Fibroblast of lung (primary cell): ENCODE measurements at regions not wholly inside any gene's neighbourhood (a gene's known extent, or its start where the extent isn't known, plus 50 kb on each side); places are given as distances from the start of the nearest gene placed in this dataset.

Source experiments
- DNase-seq, 2 donors: peaks; one replicate each; pipeline versions ENCODE4 v3.0.0 to v3.0.0-alpha.2; 2010; ENCODE audit warnings: low read depth in 2 of 2
- H2AFZ ChIP-seq: 2 replicates; pipeline ENCODE4 v1.5.1; 2012; ENCODE audit warnings: low read length, control low read depth, inconsistent platforms
- H3K27ac ChIP-seq: 2 replicates; pipeline ENCODE4 v1.5.1; 2011; ENCODE audit warnings: low read length, control low read depth; ENCODE audit not compliant: insufficient read depth
- H3K27me3 ChIP-seq: 2 replicates; pipeline ENCODE4 v1.5.1; 2011; ENCODE audit warnings: mild to moderate bottlenecking, low read length; ENCODE audit not compliant: control insufficient read depth, insufficient read depth
- H3K36me3 ChIP-seq: 2 replicates; pipeline ENCODE4 v1.5.1; 2011; ENCODE audit warnings: low read length; ENCODE audit not compliant: control insufficient read depth, insufficient read depth
- H3K4me1 ChIP-seq: 2 replicates; pipeline ENCODE4 v1.5.1; 2011; ENCODE audit warnings: low read length; ENCODE audit not compliant: control insufficient read depth, insufficient read depth; ENCODE audit errors: extremely low read depth
- H3K4me2 ChIP-seq: 2 replicates; pipeline ENCODE4 v1.5.1; 2011; ENCODE audit warnings: low read length, control low read depth; ENCODE audit not compliant: insufficient read depth; ENCODE audit errors: extremely low read depth
- H3K4me3 ChIP-seq, 4 experiments: fragments of 200-600 bp in 1 of 4; sonication (generic) in 1 of 4; replicated peaks in 1 of 4; 2 replicates each; pipeline ENCODE4 v1.5.1; 2011 to 2016; ENCODE audit warnings: low read length in 4 of 4, low read depth in 3 of 4, mild to moderate bottlenecking in 3 of 4, control low read depth in 2 of 4, inconsistent platforms in 1 of 4, mixed read lengths in 1 of 4; ENCODE audit not compliant: insufficient read depth in 1 of 4; ENCODE audit errors: control extremely low read depth in 1 of 4
- H3K79me2 ChIP-seq: 2 replicates; pipeline ENCODE4 v1.5.1; 2012; ENCODE audit warnings: mild to moderate bottlenecking, low read length, inconsistent platforms; ENCODE audit not compliant: control insufficient read depth, insufficient read depth
- H3K9ac ChIP-seq: 2 replicates; pipeline ENCODE4 v1.5.1; 2011; ENCODE audit warnings: mild to moderate bottlenecking, low read length, control low read depth; ENCODE audit not compliant: insufficient read depth
- H3K9me3 ChIP-seq: 2 replicates; pipeline ENCODE4 v1.5.1; 2012; ENCODE audit warnings: low read depth, low read length; ENCODE audit not compliant: control insufficient read depth, insufficient read depth
- H4K20me1 ChIP-seq: 2 replicates; pipeline ENCODE4 v1.5.1; 2011; ENCODE audit warnings: low read length; ENCODE audit not compliant: control insufficient read depth, insufficient read depth; ENCODE audit errors: extremely low read depth
- EZH2 ChIP-seq: IDR thresholded peaks from 2 replicates; pipeline ENCODE4 v1.5.1; 2012; ENCODE audit warnings: low read length, control low read depth, mild to moderate bottlenecking; ENCODE audit errors: missing control alignments
- TF ChIP-seq, protein P1 (sequence below), 2 donors: IDR thresholded peaks in 1 of 2; conservative IDR thresholded peaks in 1 of 2; 1 replicate in 1 of 2; 2 replicates in 1 of 2; pipeline ENCODE4 v1.5.1; 2011 to 2012; ENCODE audit warnings: low read length in 2 of 2, control low read depth in 1 of 2, inconsistent platforms in 1 of 2, low read depth in 1 of 2, mild to moderate bottlenecking in 1 of 2

DNA sequence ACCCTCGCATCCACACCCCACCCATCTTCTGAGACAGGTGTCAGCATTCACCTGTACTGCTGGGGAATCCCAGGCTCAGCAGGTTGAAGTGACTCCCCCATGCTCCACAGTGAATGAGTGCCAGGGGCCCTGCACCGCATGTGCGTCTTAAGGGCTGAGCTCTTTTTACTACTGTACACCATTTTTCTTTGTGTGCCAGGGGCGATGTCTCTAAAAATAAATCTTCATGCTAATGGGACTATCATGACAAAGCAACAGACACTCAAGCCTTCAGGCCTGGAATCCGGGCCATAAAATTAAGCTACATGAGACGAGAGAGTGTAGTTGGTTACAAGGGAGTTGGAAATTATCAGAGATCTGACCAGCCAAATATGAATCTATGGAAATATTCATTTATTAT lies 294.8 kb downstream of the LPIN1 start:
- Histone ChIP-seq H3K4me1 (peaks cover 2% of the 10 kb centered on the region), H3K9ac (no peak overlapping the region)
- no peak for TF ChIP-seq EZH2
- TF ChIP-seq, protein P1, sequence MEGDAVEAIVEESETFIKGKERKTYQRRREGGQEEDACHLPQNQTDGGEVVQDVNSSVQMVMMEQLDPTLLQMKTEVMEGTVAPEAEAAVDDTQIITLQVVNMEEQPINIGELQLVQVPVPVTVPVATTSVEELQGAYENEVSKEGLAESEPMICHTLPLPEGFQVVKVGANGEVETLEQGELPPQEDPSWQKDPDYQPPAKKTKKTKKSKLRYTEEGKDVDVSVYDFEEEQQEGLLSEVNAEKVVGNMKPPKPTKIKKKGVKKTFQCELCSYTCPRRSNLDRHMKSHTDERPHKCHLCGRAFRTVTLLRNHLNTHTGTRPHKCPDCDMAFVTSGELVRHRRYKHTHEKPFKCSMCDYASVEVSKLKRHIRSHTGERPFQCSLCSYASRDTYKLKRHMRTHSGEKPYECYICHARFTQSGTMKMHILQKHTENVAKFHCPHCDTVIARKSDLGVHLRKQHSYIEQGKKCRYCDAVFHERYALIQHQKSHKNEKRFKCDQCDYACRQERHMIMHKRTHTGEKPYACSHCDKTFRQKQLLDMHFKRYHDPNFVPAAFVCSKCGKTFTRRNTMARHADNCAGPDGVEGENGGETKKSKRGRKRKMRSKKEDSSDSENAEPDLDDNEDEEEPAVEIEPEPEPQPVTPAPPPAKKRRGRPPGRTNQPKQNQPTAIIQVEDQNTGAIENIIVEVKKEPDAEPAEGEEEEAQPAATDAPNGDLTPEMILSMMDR (conservative IDR thresholded peaks at IDR 0.05 in 1 of 2, IDR thresholded peaks at IDR 0.05 in 1 of 2; ENCODE audit: low read depth in 1 of 2, low read length in 2 of 2) = no peak

DNA sequence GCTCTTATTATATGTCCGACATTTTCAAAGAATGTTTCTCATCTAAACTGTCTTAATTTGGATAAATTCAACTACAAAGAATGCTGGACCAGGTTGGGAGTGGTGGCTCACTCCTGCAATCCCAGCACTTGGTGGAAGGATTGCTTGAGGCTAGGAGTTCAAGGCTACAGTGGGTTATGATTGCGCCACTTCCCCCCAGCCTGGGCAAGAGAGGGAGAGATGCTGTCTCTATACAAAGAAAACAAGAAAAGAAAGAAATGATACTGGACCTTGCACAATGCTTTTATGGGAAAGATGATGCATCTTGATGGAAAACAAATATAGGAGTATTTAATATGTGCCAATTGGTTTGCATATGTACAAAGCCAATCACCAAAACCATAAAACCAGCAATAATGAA lies 296.7 kb downstream of the LPIN1 start:
- H3K4me1 ChIP-seq = peaks cover 5% of the 10 kb centered on the region
- H3K9me3 ChIP-seq = no peaks in the 10 kb centered on the region
- no peak overlapping the region for H3K4me3 ChIP-seq
- no peaks in the 10 kb centered on the region for H3K36me3 ChIP-seq
- no peak overlapping the region for H2AFZ ChIP-seq
- H4K20me1 ChIP-seq = no peaks in the 10 kb centered on the region
- no peak overlapping the region for H3K27ac ChIP-seq
- H3K79me2 ChIP-seq = no peaks in the 10 kb centered on the region
- no peak overlapping the region for H3K9ac ChIP-seq
- no peak for TF ChIP-seq EZH2
- TF ChIP-seq, protein P1 (conservative IDR thresholded peaks at IDR 0.05 in 1 of 2, IDR thresholded peaks at IDR 0.05 in 1 of 2; ENCODE audit: low read depth in 1 of 2, low read length in 2 of 2) = no peak
- no peak for DNase-seq
- no peak overlapping the region for H3K4me2 ChIP-seq
- H3K27me3 ChIP-seq = no peaks in the 10 kb centered on the region

More for the DNA sequence above, 294.8 kb downstream of the LPIN1 start:
- Histone ChIP-seq H3K79me2 (no peaks in the 10 kb centered on the region), H2AFZ (no peak overlapping the region), H3K27me3 (no peaks in the 10 kb centered on the region), H3K4me2 (no peak overlapping the region), H4K20me1 (no peaks in the 10 kb centered on the region), H3K4me3 (no peak overlapping the region), H3K27ac (no peak overlapping the region), H3K9me3 (no peaks in the 10 kb centered on the region), H3K36me3 (no peaks in the 10 kb centered on the region)
- DNase-seq = no peak

DNA sequence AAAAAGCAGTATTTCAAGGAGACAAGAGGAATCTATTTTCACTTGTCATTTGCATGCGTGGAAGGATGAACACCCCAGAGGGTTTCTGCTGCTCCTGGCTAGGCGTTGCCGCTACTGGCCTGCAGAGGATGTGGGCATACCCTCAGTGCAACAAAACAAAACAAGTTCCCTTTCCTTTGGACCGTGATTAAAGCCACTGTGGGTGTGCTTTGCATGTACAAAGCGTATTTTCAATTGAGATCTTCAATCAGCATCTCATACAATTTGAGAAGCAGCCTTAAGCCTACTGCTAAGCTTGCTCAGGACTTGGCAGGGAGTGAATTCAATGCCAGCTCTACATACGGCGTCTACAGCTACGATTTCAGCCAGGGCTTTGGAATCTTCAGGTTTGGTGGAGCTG lies 298.4 kb downstream of the LPIN1 start:
- H3K9ac ChIP-seq = no peak overlapping the region
- H3K4me2 ChIP-seq = no peak overlapping the region
- no peaks in the 10 kb centered on the region for H4K20me1 ChIP-seq
- H3K4me3 ChIP-seq = no peak overlapping the region
- TF ChIP-seq, protein P1 (conservative IDR thresholded peaks at IDR 0.05 in 1 of 2, IDR thresholded peaks at IDR 0.05 in 1 of 2; ENCODE audit: low read depth in 1 of 2, low read length in 2 of 2) = no peak
- no peak for TF ChIP-seq EZH2
- no peak overlapping the region for H3K27ac ChIP-seq
- H3K27me3 ChIP-seq = no peaks in the 10 kb centered on the region
- H3K4me1 ChIP-seq = peaks cover 5% of the 10 kb centered on the region
- DNase-seq = no peak
- H2AFZ ChIP-seq = no peak overlapping the region
- H3K36me3 ChIP-seq = no peaks in the 10 kb centered on the region
- H3K79me2 ChIP-seq = no peaks in the 10 kb centered on the region
- H3K9me3 ChIP-seq = no peaks in the 10 kb centered on the region
